Vagina (tissue), 2 donors: ENCODE measurements at regions not wholly inside any gene's neighbourhood (a gene's known extent, or its start where the extent isn't known, plus 50 kb on each side); places are given as distances from the start of the nearest gene placed in this dataset.
"Not testable (repeated sequence)": the region's sequence is repeated elsewhere in the genome, so short reads cannot be mapped to it uniquely, and the experiment has no call there.

ENCODE experiments used
- DNase-seq, 2 donors: peaks; one replicate each; pipeline ENCODE4 v3.0.0-alpha.2; 2017; ENCODE audit errors: extremely low spot score in 2 of 2
- H3K27ac ChIP-seq: fragments of 200-600 bp; sonication (generic); one replicate; pipeline ENCODE4 v1.5.1; 2019
- H3K27me3 ChIP-seq: fragments of 200-600 bp; sonication (generic); one replicate; pipeline ENCODE4 v1.5.1; 2019
- H3K36me3 ChIP-seq, 2 donors: fragments of 200-600 bp; sonication (generic); one replicate each; pipeline ENCODE4 v1.5.1; 2017 to 2019
- H3K4me1 ChIP-seq: fragments of 200-600 bp; sonication (generic); one replicate; pipeline ENCODE4 v1.5.1; 2019
- H3K4me3 ChIP-seq, 2 donors: fragments of 200-600 bp; sonication (generic); 1 replicate in 1 of 2; 2 replicates in 1 of 2; pipeline ENCODE4 v1.5.1; 2016 to 2019
- H3K9me3 ChIP-seq: fragments of 200-600 bp; sonication (generic); one replicate; pipeline ENCODE4 v1.5.1; 2019
- CTCF ChIP-seq, 3 experiments: fragments of 450-650 bp in 2 of 3; fragments of 200-600 bp in 1 of 3; sonication (generic) in 1 of 3; IDR thresholded peaks; one replicate each; pipeline ENCODE4 v1.5.1; 2017 to 2019; ENCODE audit warnings: antibody characterized with exemption in 3 of 3, mild to moderate bottlenecking in 2 of 3, moderate library complexity in 2 of 3
- POLR2A ChIP-seq, 2 donors: fragments of 450-650 bp; IDR thresholded peaks; one replicate each; pipeline ENCODE4 v1.6.1; 2017; ENCODE audit warnings: antibody characterized with exemption in 2 of 2, mild to moderate bottlenecking in 2 of 2, moderate library complexity in 2 of 2
- POLR2AphosphoS5 ChIP-seq, 2 donors: sonication (generic); formaldehyde crosslinking; IDR thresholded peaks; one replicate each; pipeline ENCODE4 v1.9.0; 2017; ENCODE audit warnings: antibody characterized with exemption in 2 of 2, mild to moderate bottlenecking in 2 of 2, low read depth in 1 of 2; ENCODE audit not compliant: insufficient read depth in 1 of 2
- intact Hi-C: fragments of 100-400 bp; cut with DNase I; formaldehyde crosslinking; loops from one replicate; pipeline ENCODE4 v1.15.1; 2023

- intact Hi-C loops: no loop called here
- H3K36me3 ChIP-seq: no peaks in the 10 kb centered on the region
- TF ChIP-seq CTCF (IDR thresholded peaks at IDR 0.05) (no peak), POLR2A (IDR thresholded peaks at IDR 0.05) (no peak), POLR2AphosphoS5 (IDR thresholded peaks at IDR 0.05; ENCODE audit: insufficient read depth in 1 of 2, low read depth in 1 of 2) (no peak)
- no peak for DNase-seq
- H3K27ac ChIP-seq: no peak overlapping the region
- H3K4me1 ChIP-seq: no peaks in the 10 kb centered on the region
- no peak overlapping the region for H3K4me3 ChIP-seq
- no peaks in the 10 kb centered on the region for H3K9me3 ChIP-seq
- H3K27me3 ChIP-seq: no peaks in the 10 kb centered on the region
Observed at GRCh38 chr1:78263459-78263858, 217.7 kb downstream of the GIPC2 start.

- no peaks in the 10 kb centered on the region for H3K36me3 ChIP-seq
- H3K4me1 ChIP-seq: no peaks in the 10 kb centered on the region
- no peaks in the 10 kb centered on the region for H3K9me3 ChIP-seq
- intact Hi-C loops: no loop called here
- no peak overlapping the region for H3K27ac ChIP-seq
- no peaks in the 10 kb centered on the region for H3K27me3 ChIP-seq
- DNase-seq: no peak
- no peak for TF ChIP-seq POLR2A (IDR thresholded peaks at IDR 0.05)
- no peak for TF ChIP-seq POLR2AphosphoS5 (IDR thresholded peaks at IDR 0.05; ENCODE audit: insufficient read depth in 1 of 2, low read depth in 1 of 2)
- TF ChIP-seq CTCF (IDR thresholded peaks at IDR 0.05): no peak
- no peak overlapping the region for H3K4me3 ChIP-seq
Observed at GRCh38 chr1:78263946-78264345, 218.2 kb downstream of the GIPC2 start.

- no peak overlapping the region for H3K27ac ChIP-seq
- no peaks in the 10 kb centered on the region for H3K9me3 ChIP-seq
- H3K36me3 ChIP-seq: no peaks in the 10 kb centered on the region
- no peak for DNase-seq
- no peaks in the 10 kb centered on the region for H3K4me1 ChIP-seq
- no peaks in the 10 kb centered on the region for H3K27me3 ChIP-seq
- no peak overlapping the region for H3K4me3 ChIP-seq
- intact Hi-C loops: no loop called here
- TF ChIP-seq POLR2A (IDR thresholded peaks at IDR 0.05) (no peak), POLR2AphosphoS5 (IDR thresholded peaks at IDR 0.05; ENCODE audit: insufficient read depth in 1 of 2, low read depth in 1 of 2) (no peak), CTCF (IDR thresholded peaks at IDR 0.05) (no peak)
Observed at GRCh38 chr1:78267513-78268218, 221.9 kb downstream of the GIPC2 start.

- TF ChIP-seq POLR2A (IDR thresholded peaks at IDR 0.05) (no peak), CTCF (IDR thresholded peaks at IDR 0.05) (no peak)
- DNase-seq: no peak
- intact Hi-C loops: no loop called here
Observed at GRCh38 chr1:78269591-78269990, 221.2 kb upstream of the PTGFR start.

GRCh38 chr1:78271423-78271822, 219.4 kb upstream of the PTGFR start:
- H3K27me3 ChIP-seq, DNase-seq, H3K4me3 ChIP-seq, H3K27ac ChIP-seq, H3K36me3 ChIP-seq, H3K9me3 ChIP-seq, intact Hi-C loops, H3K4me1 ChIP-seq: not testable (repeated sequence)

More at GRCh38 chr1:78269591-78269990, 221.2 kb upstream of the PTGFR start:
- no peaks in the 10 kb centered on the region for H3K9me3 ChIP-seq
- H3K4me1 ChIP-seq: no peaks in the 10 kb centered on the region
- H3K27me3 ChIP-seq: no peaks in the 10 kb centered on the region
- no peak overlapping the region for H3K27ac ChIP-seq
- no peaks in the 10 kb centered on the region for H3K36me3 ChIP-seq
- no peak overlapping the region for H3K4me3 ChIP-seq
